IPS DF 4.7 (cell line): ENCODE measurements at regions not wholly inside any gene's neighbourhood (a gene's known extent, or its start where the extent isn't known, plus 50 kb on each side); places are given as distances from the start of the nearest gene placed in this dataset.
A peak's percentile ranks its signal among the peaks of the same experiment; 100 is the strongest.
"Not testable (repeated sequence)": the region's sequence is repeated elsewhere in the genome, so short reads cannot be mapped to it uniquely, and the experiment has no call there.

Source experiments
- DNase-seq: peaks from one replicate; pipeline ENCODE4 v3.0.0-alpha.2; 2013; ENCODE audit warnings: low spot score; ENCODE audit errors: extremely low read depth

DNA sequence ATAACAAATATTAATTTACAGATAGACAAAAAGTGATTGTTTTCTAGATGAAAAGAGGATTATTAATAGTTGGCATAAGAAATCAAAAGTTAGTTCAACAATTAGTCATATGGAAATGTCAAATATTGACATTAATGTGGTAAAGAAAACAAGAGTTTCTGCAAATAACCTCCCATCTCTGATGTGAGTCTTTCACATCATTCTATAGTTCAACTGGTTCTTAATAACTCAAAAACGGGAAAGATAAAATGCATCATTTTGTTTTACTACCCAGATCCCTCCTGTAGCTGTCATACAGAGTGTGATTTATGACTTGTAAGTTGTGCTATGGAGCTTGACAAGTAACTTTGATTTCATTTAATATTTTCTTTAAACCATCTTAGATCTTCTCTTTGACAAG, 594.8 kb downstream of the ZWINT start:
- no peak for DNase-seq

DNA sequence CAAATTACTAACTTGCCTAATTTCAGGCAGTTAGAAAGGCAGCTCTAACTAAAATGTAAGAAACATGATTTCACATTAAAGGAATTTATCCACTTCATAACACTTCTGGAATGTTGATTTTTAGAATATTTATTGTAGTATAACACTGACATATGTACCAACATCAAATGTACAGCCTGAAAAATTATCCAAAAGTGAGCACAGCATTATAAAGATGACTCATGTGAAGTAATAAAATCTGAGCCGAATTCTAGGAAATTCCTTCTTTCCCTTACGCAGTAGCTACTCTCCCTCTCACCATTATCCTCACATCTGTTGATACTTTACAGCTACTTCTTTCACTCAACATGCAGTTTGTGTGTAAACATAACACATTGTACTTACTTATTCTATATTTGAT, 610.6 kb downstream of the ZWINT start:
- DNase-seq: no peak

DNA sequence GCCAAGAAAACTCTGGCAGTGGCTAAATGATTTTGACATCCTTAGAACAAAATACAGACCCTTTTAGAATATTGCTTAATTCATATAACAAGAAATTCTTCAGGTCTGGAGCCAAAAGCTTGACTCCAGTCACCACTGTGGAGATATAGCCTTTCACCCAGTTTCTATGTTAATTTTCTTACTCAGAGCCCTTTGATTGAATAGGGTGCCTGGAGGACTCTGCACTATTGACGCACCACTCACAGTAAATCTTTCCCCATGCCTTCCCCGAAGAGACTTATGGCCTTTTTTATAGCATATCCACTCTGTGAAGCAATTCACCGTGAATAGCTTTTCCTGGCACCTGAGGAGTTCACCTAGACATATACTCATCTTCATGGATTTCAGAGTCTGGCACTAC, 613.8 kb downstream of the ZWINT start:
- no peak for DNase-seq

DNA sequence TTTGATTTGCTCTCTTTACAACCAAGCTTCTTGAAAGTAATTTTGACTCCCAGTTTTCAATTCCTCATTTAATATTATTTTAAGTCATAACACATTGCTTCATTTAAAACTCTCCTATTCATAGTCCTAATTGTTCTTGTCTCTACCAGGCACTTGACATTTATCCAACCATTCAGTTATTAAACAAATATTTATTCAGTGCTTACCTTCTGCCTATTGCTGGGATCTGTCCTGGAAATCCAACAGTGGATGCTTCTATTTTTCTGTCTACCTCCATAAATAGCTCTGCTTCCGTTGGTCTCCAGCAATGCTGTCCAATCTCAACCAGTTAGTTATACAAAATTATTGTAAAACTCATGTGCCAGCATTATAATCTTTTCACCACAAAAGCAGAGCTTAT, 615.1 kb downstream of the ZWINT start:
- no peak for DNase-seq

DNA sequence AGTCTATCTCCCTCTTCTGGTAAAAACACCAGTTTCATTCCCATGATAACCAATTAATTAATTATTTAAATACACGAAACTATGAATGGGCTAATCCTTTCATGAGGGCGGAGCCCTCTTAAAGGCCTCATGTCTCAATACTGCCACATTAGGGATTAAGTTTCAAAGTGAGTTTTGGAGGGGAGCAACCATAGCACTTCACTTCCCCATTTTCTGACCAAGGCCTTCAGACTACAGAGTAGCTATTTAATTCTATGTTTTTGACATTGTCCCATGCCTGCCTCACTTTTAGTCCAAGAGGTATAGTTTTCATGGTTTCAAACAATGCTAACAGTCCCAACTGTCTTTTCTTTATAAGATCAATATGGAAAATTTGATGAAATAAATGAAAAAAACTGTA, 618.6 kb downstream of the ZWINT start:
- DNase-seq: no peak

DNA sequence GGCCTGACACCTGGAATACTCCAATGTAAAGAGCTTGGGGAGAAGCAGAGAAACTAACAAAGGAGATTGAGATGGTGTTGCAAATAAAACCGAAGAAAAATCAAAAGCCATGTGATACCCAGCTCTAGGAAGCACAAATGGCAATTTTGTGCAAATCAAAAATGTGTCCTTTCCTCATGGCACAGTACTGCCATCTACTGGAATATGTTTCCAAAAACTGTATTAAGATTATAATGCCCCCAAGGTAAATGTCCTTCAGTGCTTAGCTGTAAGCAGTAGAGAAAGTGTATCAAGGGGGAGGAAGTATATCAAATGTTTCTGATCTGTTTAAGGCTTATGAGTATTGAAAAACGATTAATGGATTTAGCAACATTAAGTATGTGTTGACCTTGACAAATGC, 620.3 kb downstream of the ZWINT start:
- not testable (repeated sequence) for DNase-seq

DNA sequence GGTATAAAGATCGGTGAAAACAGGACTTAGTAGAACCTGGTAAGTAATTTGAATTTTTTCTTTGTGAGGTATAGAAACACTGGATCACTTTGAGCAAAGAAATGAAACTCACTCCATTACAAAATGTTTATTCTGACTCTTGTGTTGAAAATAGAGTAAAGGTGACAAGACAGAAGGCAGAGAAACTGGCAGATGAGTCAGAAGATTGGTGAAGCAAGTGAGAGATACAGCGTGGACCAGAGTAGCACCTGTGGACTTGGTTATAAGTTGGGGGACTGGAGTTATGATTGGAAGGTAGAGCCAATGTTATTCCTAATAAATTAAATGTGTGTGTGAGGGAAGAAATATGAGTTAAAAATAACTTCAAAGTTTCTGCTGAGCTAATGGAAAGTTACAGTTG, 620.9 kb downstream of the ZWINT start:
- DNase-seq: no peak

DNA sequence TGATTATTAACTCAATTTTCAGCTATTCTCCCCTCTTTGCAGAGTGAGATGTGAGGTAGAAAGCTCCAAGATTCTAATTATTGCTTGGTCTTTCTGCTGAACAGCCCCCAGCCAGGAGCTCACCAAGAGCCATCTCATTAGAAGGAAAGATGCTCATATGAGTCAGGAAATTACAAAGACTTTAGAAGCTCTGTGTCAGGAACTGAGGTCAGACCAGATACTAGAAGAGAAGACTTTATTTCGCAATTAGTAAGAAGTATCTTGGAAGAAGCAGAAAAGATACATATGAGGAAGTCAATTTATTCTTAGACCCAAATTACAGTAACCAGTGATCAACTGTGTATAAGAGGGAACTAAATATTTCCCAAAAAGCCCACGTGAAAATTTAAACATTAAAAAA, 626.9 kb downstream of the ZWINT start:
- no peak for DNase-seq

DNA sequence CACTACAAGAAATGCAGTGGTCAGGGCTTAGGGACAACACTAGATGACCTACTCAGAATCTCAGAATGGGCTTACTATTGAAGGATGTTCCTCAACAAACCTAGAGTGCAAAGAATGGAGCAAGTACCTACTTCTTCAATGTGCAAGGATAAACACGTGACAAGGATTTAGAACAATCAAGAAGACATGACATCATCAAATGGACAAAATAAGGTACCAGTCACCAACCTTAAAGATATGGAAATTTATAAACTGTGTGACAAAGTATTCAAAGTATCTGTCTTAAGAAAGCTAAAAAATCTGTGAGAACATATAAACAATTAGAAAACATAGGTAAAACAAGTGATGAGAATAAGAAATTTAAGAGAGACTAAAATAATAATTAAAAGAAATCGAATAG, 656.1 kb downstream of the ZWINT start:
- DNase-seq: no peak

DNA sequence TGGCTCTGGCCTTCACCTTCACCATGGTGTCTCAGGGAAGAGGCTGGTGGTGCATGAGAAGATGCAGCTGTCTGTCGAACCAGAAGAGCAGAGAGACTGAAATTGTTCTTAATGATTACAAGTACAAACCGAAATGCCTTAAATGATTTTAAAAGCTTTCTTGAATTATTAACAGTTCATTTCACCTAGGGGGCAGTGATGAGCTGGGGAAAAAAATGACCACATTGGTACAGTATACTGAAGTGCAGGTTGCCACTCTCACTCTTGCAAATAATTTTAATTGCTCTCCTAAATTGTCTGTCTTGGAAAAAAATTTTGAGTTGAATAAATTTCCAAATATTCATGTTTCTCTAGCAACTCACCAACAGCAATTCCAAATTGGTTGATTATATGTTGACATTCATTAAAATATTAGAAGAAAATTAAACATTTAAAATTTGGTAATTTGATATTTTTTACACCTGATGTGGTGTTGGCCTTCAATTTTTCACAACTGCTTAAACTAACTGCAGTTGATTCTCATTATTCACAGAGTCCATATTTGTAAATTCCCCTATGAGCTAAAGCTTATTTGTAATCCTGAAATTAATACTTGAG, 692.6 kb downstream of the ZWINT start:
- DNase-seq: no peak

DNA sequence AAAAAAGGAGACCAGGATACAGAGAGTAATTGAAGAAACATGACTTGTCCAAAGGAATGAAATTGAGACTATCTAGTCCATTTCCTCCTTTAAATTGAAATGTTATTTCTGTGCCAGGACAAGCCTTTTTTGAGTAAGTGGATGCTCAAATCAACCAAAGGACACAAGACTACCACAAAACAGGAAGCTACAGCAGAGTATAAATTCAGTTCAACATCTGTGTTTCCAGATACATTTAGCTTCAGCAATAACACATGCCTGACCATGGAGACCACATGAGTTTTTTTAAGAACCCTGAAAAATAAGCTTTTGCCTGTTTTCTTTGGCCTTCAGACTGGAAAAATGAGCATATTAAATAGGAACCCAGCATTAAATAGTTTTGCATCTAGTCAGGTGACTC, 707.5 kb downstream of the ZWINT start:
- DNase-seq: no peak

DNA sequence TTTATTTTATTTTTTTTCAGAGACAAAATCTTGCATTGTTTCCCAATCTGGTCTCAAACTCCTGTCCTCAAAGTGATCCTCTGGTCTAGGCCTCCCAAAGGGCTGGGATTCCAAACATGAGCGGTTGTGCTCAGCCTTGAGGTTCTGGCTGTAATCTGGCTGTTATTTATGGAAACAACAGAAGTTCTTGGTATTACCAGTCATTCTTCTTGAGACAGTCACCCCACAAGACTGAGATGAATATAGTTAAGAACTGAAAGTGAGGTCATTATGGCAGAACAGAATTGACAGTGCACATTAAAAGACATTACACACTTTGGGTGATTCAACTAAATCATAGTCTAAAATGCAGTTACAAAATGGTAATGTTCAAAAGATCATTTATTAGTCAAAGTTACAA, 719.5 kb downstream of the ZWINT start:
- no peak for DNase-seq

DNA sequence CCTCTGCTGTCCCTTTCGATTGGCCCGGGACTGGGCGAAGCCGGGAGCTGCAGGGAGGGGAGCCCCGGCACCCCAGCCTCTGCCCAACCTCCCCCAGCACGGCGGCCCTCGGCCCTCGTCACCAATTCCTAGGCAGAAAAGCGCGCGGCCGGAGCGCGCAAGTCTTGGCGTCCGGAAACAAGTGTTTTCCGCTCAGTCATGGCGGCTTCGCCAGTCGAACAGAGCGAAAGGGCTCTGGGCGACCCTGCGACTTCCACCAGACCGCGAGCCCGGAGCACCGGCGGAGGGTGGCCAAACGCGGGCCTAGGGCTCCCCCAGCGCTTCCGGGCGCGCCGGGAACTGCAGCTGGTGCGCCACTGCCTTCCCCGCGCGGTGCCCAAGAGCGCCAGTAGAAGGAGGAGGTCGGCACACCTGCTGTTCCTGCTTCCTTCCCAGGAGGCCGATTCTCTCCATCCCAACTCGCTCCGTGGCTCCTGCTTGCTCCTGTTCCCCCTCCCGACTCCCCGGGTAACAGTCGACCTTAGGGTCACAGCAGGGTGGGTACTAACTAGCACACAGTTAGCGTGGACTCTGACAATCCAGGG, 729.9 kb downstream of the ZWINT start:
- no peak for DNase-seq

DNA sequence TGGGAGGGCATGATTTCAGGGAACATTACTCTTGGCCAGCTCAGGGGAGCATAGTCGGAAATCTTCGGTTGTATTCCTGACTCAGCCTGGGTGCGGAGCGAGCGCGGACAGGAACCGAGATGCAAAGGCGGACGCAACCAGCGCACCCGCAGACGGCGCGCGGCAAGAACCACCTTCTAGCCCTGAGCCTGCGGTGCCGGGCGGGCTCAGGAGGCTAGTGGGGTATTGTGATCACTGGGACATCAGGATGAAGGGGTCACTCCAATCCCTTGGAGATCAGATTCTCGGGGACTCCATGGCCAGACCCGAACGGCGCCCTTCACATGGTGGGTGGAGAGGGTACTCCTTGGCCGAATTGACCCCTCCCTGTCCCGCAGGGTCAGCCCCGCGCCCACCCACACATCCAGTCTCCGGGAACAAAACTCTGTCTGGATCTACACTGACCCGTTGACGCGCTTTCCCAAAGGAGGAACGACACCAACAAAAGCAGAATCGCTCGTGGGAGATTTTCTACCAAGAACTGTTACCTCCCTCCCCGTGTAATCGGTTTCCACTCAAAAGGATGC, 730.5 kb downstream of the ZWINT start:
- no peak for DNase-seq

DNA sequence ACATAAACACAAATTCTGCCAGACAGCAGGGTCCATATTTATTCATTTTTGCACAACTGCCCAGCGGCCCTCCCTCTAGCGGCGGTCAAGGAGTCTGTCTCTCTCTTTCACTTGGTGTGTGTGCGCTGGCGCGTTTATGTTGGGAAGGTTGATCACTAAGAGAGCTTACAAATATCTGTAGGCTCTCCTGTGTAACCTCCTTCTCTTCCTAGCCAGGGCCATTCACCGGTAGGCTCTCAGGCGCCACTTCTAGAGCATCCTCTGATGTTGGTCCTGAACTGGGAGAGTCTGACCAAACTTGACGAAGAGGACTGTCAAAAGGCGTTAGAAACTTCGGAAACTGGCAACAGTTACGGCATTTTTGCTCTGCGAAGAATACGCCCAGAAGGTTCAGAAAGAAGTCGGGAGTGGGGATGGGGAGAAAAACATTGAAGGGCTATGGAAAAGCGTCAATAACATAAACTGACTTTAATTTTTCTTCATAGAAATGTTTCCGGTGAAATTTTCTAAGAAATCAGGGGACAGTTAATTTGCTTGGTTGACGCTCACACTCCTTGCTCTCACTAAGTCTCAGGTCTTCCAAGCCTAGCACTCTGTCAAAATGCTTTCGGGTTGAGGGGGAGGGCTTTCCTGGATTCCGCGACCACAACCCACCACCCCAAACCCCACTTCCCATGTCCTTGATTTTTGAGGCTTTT, 731.1 kb downstream of the ZWINT start:
- DNase-seq: no peak

DNA sequence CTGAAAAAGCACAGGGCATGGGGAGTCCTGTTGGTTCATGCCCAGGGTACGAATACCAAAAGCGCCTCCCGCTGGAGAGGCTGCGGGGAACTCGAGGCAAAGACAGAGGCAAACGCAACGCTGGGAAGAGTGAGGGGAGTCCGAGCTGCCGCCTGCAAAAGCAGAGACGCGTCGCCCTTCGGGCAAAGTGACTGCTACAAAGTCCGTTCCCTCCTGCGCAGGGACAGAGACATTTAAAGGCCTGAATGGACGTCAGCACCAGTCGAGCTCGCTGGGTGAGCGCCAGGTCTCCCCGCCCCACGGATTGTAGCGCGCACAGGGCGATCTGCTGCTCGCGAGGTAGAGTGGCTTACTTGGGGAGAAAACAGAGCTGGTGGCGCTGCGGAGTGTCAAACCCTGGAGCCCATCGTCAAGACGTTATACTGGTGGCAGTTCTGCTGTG, 732.8 kb downstream of the ZWINT start:
- no peak for DNase-seq

DNA sequence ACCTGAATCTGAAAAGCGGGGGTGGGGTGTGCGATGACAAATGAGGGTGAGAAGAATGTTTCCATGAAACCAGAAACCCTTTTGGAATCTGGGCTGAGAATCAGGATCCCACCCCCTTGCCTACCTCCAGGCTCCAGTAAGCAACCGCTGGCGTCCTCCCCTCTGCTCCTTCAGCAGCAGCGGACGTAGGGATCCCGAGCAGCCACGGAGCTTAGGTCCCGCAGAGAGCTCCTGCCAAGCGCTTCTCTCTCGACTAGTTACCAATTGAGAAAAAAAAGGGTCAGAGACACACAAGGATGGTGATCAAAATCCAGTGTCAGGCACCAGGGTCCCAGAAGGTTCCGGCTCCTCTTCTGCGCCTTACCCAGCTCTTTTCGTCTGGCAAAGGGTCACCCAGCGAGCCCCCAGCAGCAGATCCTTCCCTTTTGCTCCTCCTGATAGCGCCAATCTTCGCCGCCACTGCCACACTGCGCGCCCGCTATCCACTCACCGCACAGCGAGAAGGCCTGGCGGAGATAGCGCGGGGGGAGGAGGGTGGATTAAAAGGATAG, 733.5 kb downstream of the ZWINT start:
- no peak for DNase-seq

DNA sequence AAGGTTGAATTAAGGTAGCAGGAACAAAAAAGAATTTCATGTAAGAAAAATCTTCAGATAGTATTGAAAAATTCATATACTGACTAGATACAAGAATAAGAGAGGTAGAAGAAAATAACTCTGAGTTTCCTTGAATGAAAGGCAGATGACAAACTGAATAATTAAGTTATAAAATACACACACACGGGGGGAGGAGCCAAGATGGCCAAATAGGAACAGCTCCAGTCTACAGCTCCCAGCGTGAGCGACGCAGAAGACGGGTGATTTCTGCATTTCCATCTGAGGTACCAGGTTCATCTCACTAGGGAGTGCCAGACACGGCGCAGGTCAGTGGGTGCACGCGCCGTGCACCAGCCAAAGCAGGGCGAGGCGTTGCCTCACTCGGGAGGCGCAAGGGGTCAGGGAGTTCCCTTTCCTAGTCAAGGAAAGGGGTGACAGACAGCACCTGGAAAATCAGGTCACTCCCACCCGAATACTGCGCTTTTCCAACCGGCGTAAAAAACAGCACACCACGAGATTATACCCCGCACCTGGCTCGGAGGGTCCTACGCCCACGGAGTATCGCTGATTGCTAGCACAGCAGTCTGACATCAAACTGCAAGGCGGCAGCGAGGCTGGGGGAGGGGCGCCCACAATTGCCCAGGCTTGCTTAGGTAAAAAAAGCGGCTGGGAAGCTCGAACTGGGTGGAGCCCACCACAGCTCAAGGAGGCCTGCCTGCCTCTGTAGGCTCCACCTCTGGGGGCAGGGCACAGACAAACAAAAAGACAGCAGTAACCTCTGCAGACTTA, 759.2 kb downstream of the ZWINT start:
- DNase-seq: not testable (repeated sequence)

DNA sequence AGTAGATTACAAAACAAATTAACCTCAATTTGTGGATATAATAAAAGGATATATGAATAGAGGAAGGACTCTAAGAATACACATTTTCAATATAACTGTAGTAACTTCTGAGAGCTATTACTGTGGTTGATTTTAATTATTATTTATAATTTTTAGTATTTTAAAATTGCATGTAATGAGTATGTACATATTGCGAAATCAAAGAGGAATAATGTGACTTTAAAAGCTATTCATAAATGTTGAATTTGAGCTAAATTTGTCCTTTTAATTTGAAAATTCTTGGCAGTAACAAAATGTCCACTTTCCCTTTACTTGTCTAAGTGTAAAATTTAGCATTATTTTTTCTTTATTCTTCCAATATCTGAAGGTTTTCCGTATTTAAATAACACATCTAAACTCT, 750.6 kb upstream of the PCDH15 start:
- DNase-seq: no peak

DNA sequence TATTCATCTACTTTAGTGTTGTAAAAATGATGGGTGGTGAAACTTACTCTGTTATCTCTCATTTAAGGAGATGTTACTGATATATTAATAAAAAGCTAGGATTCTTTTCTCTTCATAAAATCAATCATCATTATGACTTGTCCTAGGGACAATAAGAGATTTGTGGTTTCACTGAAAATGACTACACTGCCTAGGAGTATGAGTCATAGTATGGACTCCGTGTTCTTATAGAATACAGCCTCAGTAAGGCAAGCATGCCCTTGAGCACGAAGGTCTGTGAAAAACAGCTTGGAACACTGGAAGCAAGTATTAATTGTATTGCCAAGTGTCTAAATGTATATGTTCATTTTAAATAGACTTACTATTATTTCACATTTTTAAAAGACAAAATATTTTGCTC, 749.2 kb upstream of the PCDH15 start:
- DNase-seq: no peak

DNA sequence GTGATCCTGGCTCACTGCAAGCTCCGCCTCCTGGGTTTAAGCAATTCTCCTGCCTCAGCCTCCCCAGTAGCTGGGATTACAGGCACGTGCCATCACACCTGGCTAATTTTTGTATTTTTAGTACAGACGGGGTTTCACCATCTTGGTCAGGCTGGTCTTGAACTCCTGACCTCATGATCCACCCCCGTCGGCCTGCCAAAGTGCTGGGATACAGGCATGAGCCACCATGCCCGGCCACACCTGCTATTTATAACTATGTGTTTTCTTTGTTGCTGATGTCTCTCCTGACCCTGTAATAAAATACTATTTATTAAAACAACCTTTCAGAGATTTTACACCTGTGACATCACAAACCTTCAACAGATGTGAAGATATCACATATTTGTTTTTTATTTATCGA, 736.5 kb upstream of the PCDH15 start:
- not testable (repeated sequence) for DNase-seq

DNA sequence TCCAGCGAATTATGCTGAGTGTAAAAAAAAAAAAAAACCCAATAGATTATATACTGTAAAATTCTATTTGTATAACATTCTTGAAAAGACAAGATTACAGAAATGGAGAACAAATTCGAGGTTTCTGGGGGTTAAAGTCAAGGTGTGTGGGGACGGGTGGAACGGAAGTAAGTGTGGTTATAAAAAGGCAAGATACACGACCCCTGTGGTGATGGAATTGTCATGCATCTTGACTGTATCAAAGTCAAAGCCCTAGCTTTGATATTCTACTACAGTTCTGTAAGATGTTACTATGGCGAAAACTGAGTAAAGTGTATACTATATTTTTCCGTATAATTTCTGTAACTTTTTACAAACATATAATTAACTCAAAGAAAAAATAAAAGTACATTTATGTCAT, 718.2 kb upstream of the PCDH15 start:
- peak; percentile 9 for DNase-seq
